Fibroblast of skin of left quadriceps (primary cell): ENCODE measurements at regions not wholly inside any gene's neighbourhood (a gene's known extent, or its start where the extent isn't known, plus 50 kb on each side); places are given as distances from the start of the nearest gene placed in this dataset.

Experiments used
- DNase-seq, 2 experiments: peaks; one replicate each; pipeline ENCODE4 v3.0.0-alpha.2; 2013; ENCODE audit warnings: low read depth in 2 of 2

GRCh38 chr6:7664003-7664402 lies 61.9 kb upstream of the BMP6 start:
- no peak for DNase-seq

- DNase-seq = no peak
Measured at GRCh38 chr6:7668936-7669335, 57.0 kb upstream of the BMP6 start.

GRCh38 chr6:7669742-7670141 lies 56.2 kb upstream of the BMP6 start:
- DNase-seq = no peak

GRCh38 chr6:7671076-7671475 lies 54.8 kb upstream of the BMP6 start:
- DNase-seq = peak in 1 of 2 experiments; percentile 20

GRCh38 chr6:7671581-7671980 lies 54.3 kb upstream of the BMP6 start:
- DNase-seq = peak; percentile 56 to 60

GRCh38 chr6:7672066-7673062 lies 53.5 kb upstream of the BMP6 start:
- DNase-seq = no peak

GRCh38 chr6:7673063-7673536 lies 52.8 kb upstream of the BMP6 start:
- no peak for DNase-seq

- DNase-seq = no peak
Measured at GRCh38 chr6:7674291-7674690, 51.6 kb upstream of the BMP6 start.

- DNase-seq = no peak
Measured at GRCh38 chr6:7675353-7675945, 50.5 kb upstream of the BMP6 start.
